Tibial nerve (tissue), 4 donors: ENCODE measurements at regions not wholly inside any gene's neighbourhood (a gene's known extent, or its start where the extent isn't known, plus 50 kb on each side); places are given as distances from the start of the nearest gene placed in this dataset.

Source experiments
- CTCF ChIP-seq, 5 experiments: fragments of 200-600 bp in 3 of 5; fragments of 450-650 bp in 2 of 5; sonication (generic) in 3 of 5; IDR thresholded peaks; one replicate each; pipeline ENCODE4 v1.5.1; 2016 to 2019; ENCODE audit warnings: antibody characterized with exemption in 5 of 5, mild to moderate bottlenecking in 3 of 5, moderate library complexity in 2 of 5
- EP300 ChIP-seq, 2 donors: sonication (generic); formaldehyde crosslinking; IDR thresholded peaks; one replicate each; pipeline ENCODE4 v1.6.1; 2017; ENCODE audit warnings: antibody characterized with exemption in 2 of 2, mild to moderate bottlenecking in 1 of 2
- POLR2A ChIP-seq, 2 donors: fragments of 450-650 bp; IDR thresholded peaks; one replicate each; pipeline ENCODE4 v1.6.1; 2017; ENCODE audit warnings: antibody characterized with exemption in 2 of 2, mild to moderate bottlenecking in 2 of 2, moderate library complexity in 2 of 2

DNA sequence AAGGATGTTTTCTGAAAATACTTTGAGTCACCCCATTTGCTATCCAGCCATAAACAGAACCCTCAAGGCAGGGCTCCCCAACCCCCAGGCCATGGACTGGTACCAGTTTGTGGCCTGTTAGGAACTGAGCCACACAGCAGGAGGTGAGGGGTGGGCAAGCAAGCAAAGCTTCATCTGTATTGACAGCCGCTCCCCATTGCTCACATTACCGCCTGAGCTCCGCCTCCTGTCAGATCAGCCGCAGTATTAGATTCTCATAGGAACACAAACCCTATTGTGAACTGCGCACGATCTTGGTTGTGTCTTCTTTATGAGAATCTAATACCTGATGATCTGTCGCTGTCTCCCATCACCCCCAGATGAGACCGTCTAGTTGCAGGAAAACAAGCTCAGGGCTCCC lies 543.8 kb downstream of the CBLN4 start:
- TF ChIP-seq CTCF (IDR thresholded peaks at IDR 0.05) = no peak
- TF ChIP-seq EP300 (IDR thresholded peaks at IDR 0.05) = no peak
- no peak for TF ChIP-seq POLR2A (IDR thresholded peaks at IDR 0.05)
